ENCODE measurements at regions not wholly inside any gene's neighbourhood (a gene's known extent, or its start where the extent isn't known, plus 50 kb on each side); places are given as distances from the start of the nearest gene placed in this dataset.

GRCh38 chr10:78443900-78444571 lies 410.4 kb downstream of the RPS24 start:
- TF ChIP-seq FOXK2 (IDR thresholded peaks at IDR 0.05) (no peak), SUZ12 (IDR thresholded peaks at IDR 0.05) (no peak), ZNF384 (IDR thresholded peaks at IDR 0.05) (no peak), HDGF (IDR thresholded peaks at IDR 0.05; ENCODE audit: borderline replicate concordance) (no peak), FOXA1 (IDR thresholded peaks at IDR 0.05) (no peak), FOXM1 (IDR thresholded peaks at IDR 0.05; ENCODE audit: borderline replicate concordance) (no peak), SP1 (IDR thresholded peaks at IDR 0.05) (no peak), ARNT (IDR thresholded peaks at IDR 0.05) (no peak), NFRKB (IDR thresholded peaks at IDR 0.05) (no peak), BHLHE40 (IDR thresholded peaks at IDR 0.05; ENCODE audit: borderline replicate concordance) (no peak), TARDBP (IDR thresholded peaks at IDR 0.05) (no peak), ELF4 (IDR thresholded peaks at IDR 0.05) (no peak)

All from HEK293T (cell line).